HG03565 (cell line): ENCODE measurements at regions not wholly inside any gene's neighbourhood (a gene's known extent, or its start where the extent isn't known, plus 50 kb on each side); places are given as distances from the start of the nearest gene placed in this dataset.

Experiments used
- ATAC-seq: cut with Tn5 transposase; IDR thresholded peaks from one replicate; pipeline ENCODE4 v1.9.1; 2021; ENCODE audit warnings: mild to moderate bottlenecking, moderate library complexity; ENCODE audit not compliant: unreplicated experiment

DNA sequence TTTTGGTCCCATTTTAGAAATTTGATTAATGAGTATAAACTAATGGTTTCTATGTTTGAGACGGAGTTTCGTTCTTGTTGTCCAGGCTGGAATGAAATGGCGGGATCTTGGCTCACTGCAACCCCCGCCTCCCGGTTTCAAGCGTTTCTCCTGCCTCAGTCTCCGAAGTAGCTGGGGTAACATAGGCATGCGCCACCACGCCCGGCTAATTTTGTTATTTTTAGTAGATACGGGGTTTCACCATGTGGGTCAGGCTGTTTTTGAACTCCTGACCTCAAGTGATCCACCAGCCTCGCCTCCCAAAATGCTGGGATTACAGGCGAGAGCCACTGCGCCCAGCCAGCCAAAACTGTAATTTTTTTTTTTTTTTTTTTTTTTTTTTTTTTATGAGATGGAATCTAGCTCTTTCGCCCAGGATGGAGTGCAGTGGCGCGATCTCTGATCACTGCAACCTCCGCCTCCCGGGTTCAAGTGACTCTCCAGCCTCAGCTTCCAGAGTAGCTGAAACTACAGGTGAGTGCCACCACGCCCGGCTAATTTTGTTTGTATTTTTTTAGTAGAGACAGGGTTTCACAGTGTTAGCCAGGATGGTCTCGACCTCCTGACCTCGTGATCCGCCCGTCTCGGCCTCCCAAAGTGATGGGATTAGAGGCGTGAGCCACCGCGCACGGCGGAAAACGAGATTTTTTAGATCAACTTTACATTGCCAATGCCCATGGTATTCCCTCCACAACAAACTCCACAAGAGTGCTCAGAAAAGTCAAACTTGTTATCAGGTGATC is 127.8 kb downstream of the HFE start:
- no peak for ATAC-seq

DNA sequence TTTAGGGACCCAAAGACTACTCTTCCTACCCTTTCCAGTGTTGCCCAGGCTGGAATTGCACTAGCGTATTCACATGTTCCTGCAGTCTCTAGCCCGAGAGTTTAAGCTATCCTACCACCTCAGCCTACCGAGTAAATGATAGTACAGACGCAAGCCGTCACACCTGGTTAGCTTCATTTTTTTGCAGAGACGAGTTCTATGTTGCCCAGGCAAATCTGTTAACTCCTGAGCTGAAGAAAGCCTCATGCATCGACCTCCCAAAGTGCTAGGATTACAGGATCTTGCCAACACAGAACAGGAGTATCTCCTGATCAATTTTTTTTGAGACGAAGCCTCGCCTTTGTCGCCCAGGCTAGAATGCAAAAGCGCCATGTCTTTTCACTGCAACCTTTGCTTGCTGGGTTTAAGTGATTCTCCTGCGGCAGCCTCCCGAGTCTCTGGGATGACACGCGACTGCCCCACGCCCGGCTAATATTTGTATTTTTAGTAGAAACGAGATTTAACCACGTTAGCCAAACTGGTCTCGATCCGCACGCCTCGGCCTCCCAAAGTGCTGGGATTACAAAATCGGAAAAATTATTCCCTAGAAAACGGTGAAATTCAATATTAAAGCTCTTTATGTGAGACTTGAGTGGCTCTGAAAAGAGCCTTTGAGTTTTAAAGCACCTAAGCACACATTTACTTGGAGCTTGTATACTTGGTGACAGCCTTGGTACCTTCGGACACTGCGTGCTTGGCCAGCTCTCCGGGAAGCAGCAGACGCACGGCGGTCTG is 128.5 kb downstream of the HFE start:
- ATAC-seq: no peak

DNA sequence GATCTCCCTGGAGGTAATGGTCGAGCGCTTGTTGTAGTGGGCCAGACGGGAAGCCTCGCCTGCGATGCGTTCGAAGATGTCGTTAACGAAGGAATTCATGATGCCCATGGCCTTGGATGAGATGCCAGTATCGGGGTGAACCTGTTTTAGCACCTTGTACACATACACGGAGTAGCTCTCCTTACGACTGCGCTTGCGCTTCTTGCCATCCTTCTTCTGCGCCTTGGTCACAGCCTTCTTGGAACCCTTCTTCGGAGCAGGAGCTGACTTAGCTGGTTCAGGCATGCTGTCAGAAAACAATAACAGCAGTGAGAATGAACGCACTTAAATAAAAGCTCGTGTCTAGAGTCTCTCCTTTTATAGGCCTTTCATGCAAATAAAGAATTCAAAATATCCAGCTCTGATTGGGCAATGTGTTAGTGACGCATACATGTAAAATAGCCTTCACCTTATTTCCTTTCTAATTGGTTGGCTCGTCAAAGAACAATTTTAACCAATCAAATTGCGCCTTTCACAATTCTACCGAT is 129.2 kb downstream of the HFE start:
- ATAC-seq: peak; percentile 78

DNA sequence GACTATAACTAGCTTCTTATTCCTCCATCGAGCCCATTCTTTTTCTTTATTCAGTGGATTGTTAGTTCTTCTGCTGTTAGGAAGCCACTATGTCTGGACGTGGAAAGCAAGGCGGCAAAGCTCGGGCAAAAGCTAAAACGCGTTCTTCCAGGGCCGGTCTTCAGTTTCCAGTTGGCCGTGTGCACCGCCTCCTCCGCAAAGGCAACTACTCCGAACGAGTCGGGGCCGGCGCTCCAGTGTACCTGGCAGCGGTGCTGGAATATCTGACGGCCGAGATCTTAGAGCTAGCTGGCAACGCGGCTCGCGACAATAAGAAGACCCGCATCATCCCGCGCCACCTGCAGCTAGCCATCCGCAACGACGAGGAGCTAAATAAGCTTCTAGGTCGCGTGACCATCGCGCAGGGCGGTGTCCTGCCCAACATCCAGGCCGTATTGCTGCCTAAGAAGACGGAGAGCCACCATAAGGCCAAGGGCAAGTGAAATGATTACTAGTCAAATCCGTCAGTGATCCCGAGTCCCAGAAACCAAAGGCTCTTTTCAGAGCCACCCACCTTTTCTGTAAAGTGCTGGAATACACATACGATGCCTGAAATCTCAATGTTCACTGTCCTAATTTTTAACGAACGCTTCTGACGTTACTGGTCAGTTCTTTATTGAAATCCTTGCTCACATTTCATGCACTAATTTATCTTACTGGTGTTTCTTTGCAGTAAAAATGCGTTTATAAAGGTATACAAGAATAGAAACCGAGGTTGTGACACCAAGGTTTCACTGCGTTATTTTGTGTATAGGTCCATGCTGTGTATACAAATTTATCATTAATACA is 129.9 kb downstream of the HFE start:
- ATAC-seq: peak; percentile 20

DNA sequence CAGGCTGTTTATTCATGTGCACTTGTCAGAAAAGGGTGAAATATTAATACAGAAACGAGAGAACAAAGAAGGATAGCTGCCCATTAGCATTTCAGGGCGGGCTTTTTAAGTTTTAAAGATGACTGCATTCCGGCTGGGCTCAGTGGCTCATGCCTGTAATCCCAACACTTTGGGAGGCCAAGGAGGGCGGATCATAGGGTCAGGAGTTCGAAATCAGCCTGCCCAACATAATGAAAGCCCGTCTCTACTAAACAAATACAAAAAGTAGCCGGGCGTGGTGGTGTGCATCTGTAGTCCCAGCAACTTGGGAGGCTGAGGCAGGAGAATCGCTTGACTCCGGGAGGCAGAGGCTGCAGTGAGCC is 130.5 kb downstream of the HFE start:
- ATAC-seq: no peak

DNA sequence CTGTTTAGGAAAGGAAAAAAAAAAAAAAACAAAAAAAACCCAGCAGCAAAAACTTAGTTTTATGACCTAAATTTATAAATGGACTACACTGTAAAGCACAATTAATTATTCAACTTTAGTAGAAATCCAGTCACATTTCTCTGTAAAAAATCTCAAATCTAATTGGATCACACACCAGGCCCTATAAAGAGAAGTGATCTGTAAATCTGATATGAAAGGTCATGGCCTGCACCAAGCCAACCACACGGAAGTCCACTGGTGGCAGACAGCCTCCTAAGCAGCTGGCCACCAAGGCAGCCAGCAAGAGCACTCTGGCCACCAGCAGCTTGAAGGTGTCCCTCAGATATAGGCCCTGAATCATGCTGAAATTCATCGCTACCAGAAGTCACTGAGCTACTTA is 131.6 kb downstream of the HFE start:
- ATAC-seq: no peak

DNA sequence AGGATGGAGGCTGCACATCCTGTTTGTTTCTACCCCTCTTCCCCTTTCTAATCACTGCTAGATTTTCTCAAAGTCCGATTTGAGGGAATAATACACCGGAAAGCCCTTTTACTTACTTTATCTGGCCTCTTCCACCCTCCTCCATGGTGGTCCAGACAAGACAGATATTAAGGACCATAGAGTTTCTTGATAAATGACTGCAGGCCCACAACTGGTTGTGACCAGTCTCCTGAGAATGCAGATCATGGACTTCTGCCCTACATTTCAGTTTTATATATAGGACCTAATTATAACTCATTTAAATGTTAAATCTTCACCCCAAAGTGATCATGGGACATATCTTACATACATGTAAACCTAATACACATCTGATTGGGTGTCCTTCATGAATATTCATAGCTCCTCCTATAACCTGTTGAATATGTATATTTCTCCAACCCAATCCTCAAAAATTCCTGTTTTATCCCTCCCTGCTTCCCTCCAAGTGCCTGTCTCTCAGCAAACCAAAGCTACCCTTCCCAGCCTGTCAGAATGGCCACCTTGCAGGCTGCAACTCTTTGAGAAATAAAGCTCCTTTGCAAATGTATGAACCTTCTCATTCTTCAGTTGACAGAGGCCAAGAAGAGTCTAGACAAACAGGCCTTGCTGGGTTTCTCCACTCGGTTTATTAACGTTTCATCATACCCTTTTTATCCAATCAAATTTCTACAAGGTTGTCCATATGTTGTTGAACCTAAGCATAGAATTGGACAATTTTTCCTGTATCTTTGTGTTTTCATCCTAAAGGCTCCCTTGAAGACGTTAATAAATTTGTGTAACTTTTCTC is 133.1 kb downstream of the HFE start:
- ATAC-seq: no peak

DNA sequence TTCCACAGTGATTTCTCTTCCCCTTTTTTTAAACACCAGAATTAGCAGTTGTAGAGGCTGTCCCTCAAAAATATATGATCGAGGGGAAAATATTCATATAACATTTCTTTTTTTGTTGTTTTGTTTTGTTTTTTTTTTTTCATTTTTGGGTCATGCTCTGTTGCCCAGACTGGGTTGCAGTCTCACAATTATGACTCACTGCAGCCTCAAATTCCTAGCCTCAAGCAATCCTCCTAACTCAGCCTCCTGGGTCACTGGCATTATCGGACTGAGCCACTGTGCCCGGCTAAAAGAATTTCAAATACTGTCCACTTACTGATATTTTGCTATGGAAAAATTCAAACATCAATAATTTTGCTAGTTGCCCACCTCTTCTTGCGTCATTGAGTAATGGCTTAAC is 134.0 kb downstream of the HFE start:
- ATAC-seq: no peak

DNA sequence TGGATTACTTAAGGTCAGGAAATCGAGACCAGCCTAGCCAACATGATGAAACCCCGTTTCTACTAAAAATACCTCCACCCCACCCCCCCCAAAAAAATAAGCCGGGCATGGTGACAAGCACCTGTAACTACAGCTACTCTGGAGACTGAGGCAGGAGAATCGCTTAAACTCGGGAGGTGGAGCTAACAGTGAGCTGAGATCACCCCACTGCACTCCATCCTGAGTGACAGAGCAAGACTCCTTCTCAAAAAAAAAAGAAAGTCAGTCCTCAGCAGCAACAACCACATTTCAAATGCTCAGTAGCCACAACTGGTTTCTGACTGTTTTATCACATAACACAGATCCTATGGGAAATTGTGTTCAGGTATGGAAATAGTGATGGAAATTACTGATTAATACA is 135.3 kb downstream of the HFE start:
- ATAC-seq: no peak

DNA sequence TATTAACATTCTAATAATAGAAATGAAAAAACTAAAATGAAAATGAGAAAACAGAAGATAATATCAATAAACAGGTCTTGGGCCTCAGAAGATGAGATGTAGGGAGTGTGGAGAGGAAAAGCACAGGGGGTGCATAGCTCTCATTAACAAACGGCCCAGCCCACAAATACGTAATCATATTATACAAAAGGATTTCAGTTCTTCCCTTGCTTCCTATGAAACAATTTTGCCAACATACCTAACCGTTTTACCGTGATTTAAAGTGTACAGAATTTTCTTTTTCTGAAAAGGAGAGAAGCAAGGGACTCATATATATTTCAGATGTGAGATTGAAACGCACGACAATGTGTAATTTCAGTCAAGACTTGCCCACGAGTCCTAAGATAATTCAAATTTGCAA is 136.0 kb downstream of the HFE start:
- no peak for ATAC-seq

DNA sequence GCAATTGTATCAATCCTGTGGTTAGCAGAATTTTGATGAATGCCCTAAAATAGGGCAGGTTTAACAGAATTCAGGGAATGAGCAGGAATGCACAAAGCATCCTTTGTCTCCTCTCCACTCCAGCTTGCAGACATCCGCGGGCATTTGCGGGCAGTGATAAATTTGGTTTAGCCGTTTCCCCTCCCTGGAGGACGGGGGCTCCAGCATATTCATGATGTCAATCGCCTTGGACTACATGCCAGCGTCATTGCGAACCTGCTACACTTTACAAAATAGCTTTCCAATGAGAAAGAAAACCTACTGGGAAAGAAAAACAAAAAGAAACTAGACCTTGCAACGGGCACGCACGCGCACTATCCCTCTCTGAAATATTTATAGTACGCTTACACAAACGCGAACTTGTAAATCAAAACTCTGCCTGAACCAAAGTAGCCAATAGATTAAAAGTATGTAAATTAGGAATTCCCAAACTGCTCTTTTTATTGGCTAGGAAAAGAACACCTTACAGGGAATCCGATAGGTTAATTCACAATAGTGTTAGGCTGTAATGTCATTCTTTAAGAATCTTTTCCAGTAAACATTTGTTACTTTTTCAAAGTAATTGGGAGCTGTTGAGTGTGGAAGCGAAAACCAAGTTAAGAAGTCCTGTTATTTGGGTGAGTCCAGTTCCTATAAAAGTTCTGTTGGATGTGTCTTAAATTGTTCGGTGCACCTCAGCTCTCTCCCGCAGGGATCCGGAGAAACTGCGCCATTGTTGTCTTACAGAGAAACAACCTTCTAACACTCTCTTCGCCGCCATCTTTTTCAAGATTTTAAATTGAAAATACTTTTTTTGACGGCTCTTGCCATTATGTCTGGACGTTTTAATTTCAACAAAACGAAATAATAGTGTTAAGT is 136.7 kb downstream of the HFE start:
- peak; percentile 77 for ATAC-seq

DNA sequence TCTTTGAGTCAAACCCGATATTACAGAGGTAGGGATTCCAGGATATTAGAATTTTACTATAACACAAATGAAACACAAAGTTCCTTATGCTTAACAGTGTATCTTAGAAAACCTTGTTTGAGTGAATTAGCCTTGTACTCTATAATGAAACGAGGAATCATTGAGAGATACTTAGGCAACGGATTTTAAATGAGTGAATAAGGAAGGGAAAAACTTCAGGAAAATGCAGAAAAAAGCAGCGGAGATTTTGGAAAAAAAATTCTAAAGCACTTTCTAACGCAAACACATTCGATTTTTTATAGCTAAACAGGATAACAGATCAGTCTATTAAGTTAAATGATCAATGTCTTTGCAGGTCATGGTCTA is 137.3 kb downstream of the HFE start:
- no peak for ATAC-seq

DNA sequence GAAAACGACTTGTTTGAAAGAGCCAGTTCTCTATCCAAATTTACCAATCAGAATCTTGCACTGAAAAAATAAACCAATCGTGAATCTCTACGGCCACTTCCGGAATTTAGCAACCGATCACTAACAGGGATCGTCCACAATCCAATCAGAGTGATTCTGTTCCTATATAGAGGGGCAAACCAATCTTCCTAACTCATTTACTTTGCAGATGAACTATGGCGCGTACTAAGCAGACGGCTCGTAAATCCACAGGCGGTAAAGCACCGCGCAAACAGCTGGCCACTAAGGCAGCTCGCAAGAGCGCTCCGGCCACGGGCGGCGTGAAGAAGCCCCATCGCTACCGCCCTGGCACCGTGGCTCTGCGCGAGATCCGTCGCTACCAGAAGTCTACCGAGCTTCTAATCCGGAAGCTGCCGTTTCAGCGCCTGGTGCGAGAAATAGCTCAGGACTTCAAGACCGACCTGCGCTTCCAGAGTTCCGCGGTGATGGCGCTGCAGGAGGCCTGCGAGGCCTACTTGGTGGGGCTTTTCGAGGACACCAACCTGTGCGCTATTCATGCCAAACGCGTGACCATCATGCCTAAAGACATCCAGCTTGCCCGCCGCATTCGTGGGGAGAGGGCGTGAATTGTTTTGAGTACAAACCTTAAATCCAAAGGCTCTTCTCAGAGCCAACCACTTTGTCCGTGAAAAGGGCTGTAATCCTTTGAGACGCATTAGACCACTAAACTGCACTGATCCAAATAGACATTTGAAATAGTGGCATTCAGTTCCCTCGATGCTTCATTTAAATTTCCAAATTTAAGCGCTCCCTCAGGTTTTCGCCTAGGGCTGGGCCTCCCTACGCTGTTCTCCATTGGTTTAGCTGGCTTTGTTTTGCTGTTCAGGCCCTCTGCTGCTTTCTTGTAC is 138.0 kb downstream of the HFE start:
- ATAC-seq: no peak

DNA sequence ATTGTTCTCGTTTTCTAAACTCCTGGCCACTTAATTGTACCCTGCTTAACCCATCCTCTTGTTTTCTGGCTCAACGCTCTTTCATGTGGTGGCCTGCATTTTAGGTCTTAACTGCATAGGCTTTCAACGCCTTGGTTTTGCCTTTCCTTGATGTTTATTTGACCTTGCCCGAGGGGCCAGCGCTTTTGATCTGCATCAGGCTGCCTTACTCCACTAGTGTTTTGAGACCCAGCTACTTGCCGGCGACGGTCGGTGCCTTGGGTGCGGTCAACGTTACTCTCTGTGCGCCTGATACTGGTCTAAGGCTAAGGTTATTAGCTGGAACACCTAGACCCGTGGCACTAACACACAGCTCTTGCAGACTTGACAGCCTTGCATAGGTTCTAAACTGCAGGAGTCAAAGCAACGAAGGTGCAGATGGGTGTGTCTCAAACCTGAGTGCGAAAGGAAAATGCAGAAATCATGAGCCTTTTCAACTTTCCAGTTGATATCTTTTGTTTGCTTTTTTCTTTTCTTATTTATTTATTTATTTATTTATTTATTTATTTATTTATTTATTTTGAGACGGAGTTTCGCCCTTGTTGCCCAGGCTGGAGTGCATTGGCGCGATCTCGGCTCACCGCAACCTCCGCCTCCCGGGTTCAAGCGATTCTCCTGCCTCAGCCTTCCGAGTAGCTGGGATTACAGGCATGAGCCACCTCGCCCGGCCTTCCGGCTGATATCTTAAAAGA is 138.8 kb downstream of the HFE start:
- ATAC-seq: no peak

DNA sequence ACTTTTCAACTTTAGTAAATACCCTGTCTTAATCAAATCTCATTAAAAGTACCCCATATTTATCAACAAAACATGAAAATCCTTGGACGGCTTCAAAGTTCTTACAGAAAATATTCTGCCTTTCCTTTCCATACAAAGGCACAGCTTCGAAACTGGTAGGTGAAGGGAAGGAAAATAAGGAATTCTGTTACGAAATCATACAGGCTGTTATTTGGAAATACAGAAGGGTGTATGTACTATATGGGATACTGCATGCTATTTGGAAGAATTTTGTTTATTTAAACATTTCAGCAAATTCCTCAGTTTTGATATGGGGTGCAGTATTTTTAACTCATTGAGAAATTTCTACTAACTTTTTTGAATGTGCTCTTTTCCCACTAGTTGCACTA is 138.4 kb upstream of the BTN3A2 start:
- no peak for ATAC-seq

DNA sequence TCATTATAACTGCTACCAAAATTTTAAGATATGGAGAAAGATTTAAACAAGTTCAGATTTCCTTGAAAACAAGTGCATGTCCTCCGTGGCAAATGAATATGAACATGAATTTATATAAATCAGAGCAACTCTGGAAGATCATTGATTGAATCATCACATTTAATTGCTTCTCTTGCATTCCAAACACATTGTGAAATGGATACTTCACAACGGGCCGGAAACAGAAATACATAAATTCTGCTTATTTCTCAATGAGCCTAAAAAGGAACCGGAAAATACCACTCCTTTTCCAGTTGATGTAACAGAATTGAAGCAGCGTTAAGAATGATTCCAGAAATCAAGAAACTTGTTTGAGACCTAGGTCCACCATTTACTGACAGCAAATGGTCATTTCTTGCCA is 134.6 kb upstream of the BTN3A2 start:
- no peak for ATAC-seq

DNA sequence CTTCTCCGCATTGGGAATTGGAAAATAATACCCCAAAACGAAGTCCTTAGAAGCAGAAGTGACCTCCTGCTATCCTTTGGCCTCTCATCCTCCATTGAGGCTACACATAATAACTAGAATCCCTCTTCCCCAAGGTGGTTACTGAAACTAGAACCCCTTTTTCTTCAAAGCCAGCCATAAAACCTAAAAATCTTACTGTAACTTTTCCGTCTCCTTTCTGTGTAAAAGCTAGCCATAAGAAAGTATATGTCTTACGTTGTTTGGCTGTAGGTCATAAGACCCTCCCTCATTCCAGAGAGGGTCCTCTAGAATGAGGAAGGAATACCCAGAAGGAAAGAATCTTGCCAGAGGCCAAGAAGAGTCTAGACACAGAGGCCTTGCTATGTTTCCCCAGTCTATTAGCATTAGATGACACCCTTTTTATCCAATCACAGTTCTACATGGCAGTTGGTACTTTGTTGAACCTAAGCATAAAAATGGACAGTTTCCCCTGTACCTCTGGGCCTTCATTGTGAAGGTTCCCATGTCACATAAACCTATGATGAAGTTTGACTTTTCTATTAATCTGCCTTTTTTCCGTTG is 133.9 kb upstream of the BTN3A2 start:
- no peak for ATAC-seq
